T-cell (primary cell): ENCODE measurements at regions not wholly inside any gene's neighbourhood (a gene's known extent, or its start where the extent isn't known, plus 50 kb on each side); places are given as distances from the start of the nearest gene placed in this dataset.

ENCODE experiments used
- ATAC-seq, 4 experiments: fragments of 200-7000 bp in 3 of 4; fragments of 150-1000 bp in 1 of 4; cut with Tn5 transposase; replicated peaks in 1 of 4; 1 replicate in 3 of 4; 2 replicates in 1 of 4; pipeline ENCODE4 v1.10.0; 2021; ENCODE audit warnings: moderate library complexity in 3 of 4, mild to moderate bottlenecking in 2 of 4, moderate number of reproducible peaks in 1 of 4
- CTCF ChIA-PET, 2 donors: fragments of 300-600 bp; sonication (Branson Sonifier 250); formaldehyde crosslinking; loops; one replicate each; lab custom pipeline; 2022; ENCODE audit warnings: antibody characterized with exemption in 2 of 2; lab: Charles Lee
- POLR2A ChIA-PET, 2 donors: fragments of 300-600 bp; sonication (Branson Sonifier 250); formaldehyde crosslinking; loops; one replicate each; lab custom pipeline; 2022; ENCODE audit warnings: antibody characterized with exemption in 2 of 2; lab: Charles Lee
- DNase-seq, 35 experiments: peaks; one replicate each; pipeline versions ENCODE4 v3.0.0 to v3.0.0-alpha.2; 2013 to 2023
- H3K27ac ChIP-seq: one replicate; pipeline ENCODE4 v1.5.1; 2013; ENCODE audit warnings: low read length
- H3K27me3 ChIP-seq, 2 experiments: replicated peaks in 1 of 2; 1 replicate in 1 of 2; 2 replicates in 1 of 2; pipeline versions ENCODE4 v1.6.1 to v1.7.0; 2013; ENCODE audit warnings: low read length in 1 of 2, mixed read lengths in 1 of 2; ENCODE audit not compliant: control insufficient read depth in 2 of 2, insufficient read depth in 2 of 2; ENCODE audit errors: extremely low read depth in 1 of 2
- H3K36me3 ChIP-seq, 2 donors: 1 replicate in 1 of 2; 2 replicates in 1 of 2; pipeline versions ENCODE4 v1.6.1 to v1.7.0; 2013; ENCODE audit warnings: low read length in 1 of 2; ENCODE audit not compliant: control insufficient read depth in 2 of 2, insufficient read depth in 1 of 2; ENCODE audit errors: extremely low read depth in 1 of 2
- H3K4me1 ChIP-seq, 2 experiments: 1 replicate in 1 of 2; 2 replicates in 1 of 2; pipeline versions ENCODE4 v1.6.1 to v1.7.0; 2013; ENCODE audit warnings: low read length in 2 of 2, mixed read lengths in 1 of 2; ENCODE audit not compliant: insufficient read depth in 2 of 2, control insufficient read depth in 1 of 2; ENCODE audit errors: extremely low read depth in 1 of 2
- H3K4me3 ChIP-seq, 2 donors: 1 replicate in 1 of 2; 2 replicates in 1 of 2; pipeline versions ENCODE4 v1.5.1 to v1.7.0; 2013; ENCODE audit warnings: mild to moderate bottlenecking in 2 of 2, low read length in 1 of 2, moderate library complexity in 1 of 2; ENCODE audit not compliant: control insufficient read depth in 1 of 2; ENCODE audit errors: extremely low read depth in 1 of 2
- H3K9me3 ChIP-seq: 2 replicates; pipeline ENCODE4 v1.7.0; 2013
- H3K27ac Mint-ChIP-seq, 2 donors: one replicate each; pipeline ENCODE4 v1.8.0; 2020 to 2021; ENCODE audit warnings: mild to moderate bottlenecking in 2 of 2, mixed read lengths in 2 of 2
- H3K27me3 Mint-ChIP-seq, 2 donors: one replicate each; pipeline ENCODE4 v1.8.0; 2021 to 2022; ENCODE audit warnings: mixed read lengths in 2 of 2
- H3K36me3 Mint-ChIP-seq: one replicate; pipeline ENCODE4 v1.8.0; 2021; ENCODE audit warnings: mixed read lengths
- H3K4me1 Mint-ChIP-seq, 3 donors: one replicate each; pipeline ENCODE4 v1.8.0; 2020 to 2022; ENCODE audit warnings: mixed read lengths in 3 of 3, mild to moderate bottlenecking in 1 of 3
- H3K4me3 Mint-ChIP-seq, 3 donors: one replicate each; pipeline ENCODE4 v1.8.0; 2020 to 2022; ENCODE audit warnings: mild to moderate bottlenecking in 3 of 3, mixed read lengths in 3 of 3, moderate library complexity in 3 of 3
- H3K9me3 Mint-ChIP-seq, 3 donors: one replicate each; pipeline ENCODE4 v1.8.0; 2020 to 2022; ENCODE audit warnings: mixed read lengths in 3 of 3
- WGBS: methylation state at CpG from one replicate; pipeline ENCODE4 v1.1.5; 2013; ENCODE audit warnings: missing lambda C conversion rate; ENCODE audit not compliant: insufficient coverage; 5-methylcytosine and 5-hydroxymethylcytosine counted together

DNA sequence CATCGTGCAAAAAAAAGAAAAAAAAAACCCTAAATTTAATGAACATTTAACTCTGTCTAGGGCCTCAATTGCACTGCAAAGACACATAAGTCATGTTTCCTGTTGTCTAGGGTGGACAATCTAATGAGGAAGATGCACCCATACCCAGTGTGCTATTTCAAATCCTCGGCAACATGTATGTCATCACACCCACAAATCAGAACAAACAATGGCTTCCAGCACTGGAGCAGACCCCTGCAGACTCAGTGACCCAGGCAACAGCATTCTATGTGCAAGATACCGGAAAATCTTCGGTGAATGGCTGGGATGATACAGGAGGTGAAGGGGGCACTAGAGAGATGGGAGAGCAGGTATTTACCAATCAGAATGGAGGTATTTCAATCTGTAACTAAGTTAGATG lies 221.7 kb upstream of the XYLT1 start:
- Histone ChIP-seq H3K9me3 (no peaks in the 10 kb centered on the region), H3K27me3 (peaks cover 0 to 4% of the 10 kb centered on the region in 2 experiments), H3K27ac (no peak overlapping the region), H3K4me1 (no peaks in the 10 kb centered on the region), H3K36me3 (no peaks in the 10 kb centered on the region), H3K4me3 (no peak overlapping the region)
- no peak overlapping the region for H3K4me3 Mint-ChIP-seq
- no peak overlapping the region for H3K27ac Mint-ChIP-seq
- no peak for ATAC-seq
- H3K9me3 Mint-ChIP-seq, result no peaks in the 10 kb centered on the region
- H3K4me1 Mint-ChIP-seq, result no peaks in the 10 kb centered on the region
- POLR2A ChIA-PET, result no interaction called here
- peaks cover 22 to 23% of the 10 kb centered on the region in 2 donors for H3K27me3 Mint-ChIP-seq
- WGBS, result 80% methylated on average over 3 of the region's 4 CpGs
- DNase-seq, result no peak
- CTCF ChIA-PET, result no interaction called here
- H3K36me3 Mint-ChIP-seq, result no peaks in the 10 kb centered on the region

DNA sequence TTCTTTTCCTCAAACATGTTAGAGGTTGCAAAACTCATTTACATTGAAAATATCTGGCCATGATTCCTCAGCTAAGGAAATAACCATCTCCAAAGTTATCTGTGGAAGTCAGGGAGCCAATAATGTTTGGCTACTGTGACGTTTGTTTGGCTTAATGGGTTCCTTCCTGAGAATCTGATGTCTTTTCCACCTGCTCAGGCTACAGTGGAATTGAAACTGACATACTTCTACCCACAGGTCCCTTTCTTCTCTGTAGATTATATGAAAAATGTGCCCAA lies 221.1 kb upstream of the XYLT1 start:
- CTCF ChIA-PET, result interaction anchor here in 1 of 2 donors (0.6 kb wide), 1 partner anchor 1907 kb away, joined by 3 read pairs; no protein-coding TSS in a partner anchor
- no peaks in the 10 kb centered on the region for H3K4me1 Mint-ChIP-seq
- H3K9me3 ChIP-seq, result no peaks in the 10 kb centered on the region
- no peak overlapping the region for H3K4me3 Mint-ChIP-seq
- no peaks in the 10 kb centered on the region for H3K9me3 Mint-ChIP-seq
- no peaks in the 10 kb centered on the region for H3K36me3 ChIP-seq
- H3K27me3 ChIP-seq, result peaks cover 0 to 4% of the 10 kb centered on the region in 2 experiments
- H3K36me3 Mint-ChIP-seq, result no peaks in the 10 kb centered on the region
- H3K27ac Mint-ChIP-seq, result no peak overlapping the region
- DNase-seq, result no peak
- no peak overlapping the region for H3K27ac ChIP-seq
- H3K27me3 Mint-ChIP-seq, result peaks cover 19% of the 10 kb centered on the region in 2 donors
- no peak for ATAC-seq
- WGBS, result no CpG with 5 or more reads among the region's 1 CpG
- H3K4me1 ChIP-seq, result no peaks in the 10 kb centered on the region
- POLR2A ChIA-PET, result no interaction called here
- no peak overlapping the region for H3K4me3 ChIP-seq

DNA sequence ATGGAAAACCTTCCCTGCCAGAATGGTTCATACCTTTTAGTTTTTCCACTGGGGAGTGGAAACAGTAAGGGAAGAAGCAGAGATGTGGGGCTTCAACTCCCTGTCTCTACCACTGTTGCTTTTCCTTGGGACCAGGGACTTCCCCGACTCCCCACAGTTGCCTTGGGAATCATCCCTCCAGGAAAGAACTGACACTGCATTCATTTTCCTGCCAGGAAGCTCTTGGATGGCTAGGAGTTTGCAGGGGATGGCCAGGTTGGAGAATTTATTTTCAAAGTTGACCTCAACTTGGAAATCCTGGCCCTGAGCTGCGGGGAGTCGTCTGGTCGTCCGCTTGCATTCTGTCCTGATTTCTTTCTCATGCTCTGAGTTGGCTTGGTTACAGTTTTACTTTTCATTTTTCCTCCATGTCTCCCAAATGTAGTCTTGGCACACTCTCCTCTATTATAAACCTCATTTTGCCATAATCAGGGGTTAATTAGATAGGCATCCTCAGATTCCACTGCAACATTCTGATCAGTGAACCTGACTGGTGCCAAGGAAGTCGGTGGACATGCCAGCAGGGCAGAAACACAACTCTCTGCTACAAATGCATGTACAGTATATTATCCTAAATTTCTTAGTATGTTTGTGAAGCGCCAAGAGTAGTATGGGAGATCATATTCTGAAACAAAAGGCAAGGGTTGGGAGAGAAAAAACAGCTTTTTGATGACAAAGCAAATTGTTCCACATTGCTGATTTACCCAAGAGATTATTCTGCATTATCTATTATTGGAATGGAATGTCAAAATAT lies 220.5 kb upstream of the XYLT1 start:
- no peaks in the 10 kb centered on the region for H3K36me3 ChIP-seq
- H3K4me1 ChIP-seq, result no peaks in the 10 kb centered on the region
- Mint-ChIP-seq H3K4me1 (no peaks in the 10 kb centered on the region), H3K4me3 (no peak overlapping the region), H3K36me3 (no peaks in the 10 kb centered on the region), H3K27me3 (peaks cover 19 to 20% of the 10 kb centered on the region in 2 donors), H3K27ac (no peak overlapping the region), H3K9me3 (no peaks in the 10 kb centered on the region)
- no peak overlapping the region for H3K4me3 ChIP-seq
- no CpG with 5 or more reads among the region's 7 CpGs for WGBS
- ChIA-PET POLR2A (no interaction called here), CTCF (no interaction called here)
- no peak overlapping the region for H3K27ac ChIP-seq
- no peak for ATAC-seq
- no peaks in the 10 kb centered on the region for H3K9me3 ChIP-seq
- H3K27me3 ChIP-seq, result peaks cover 0 to 4% of the 10 kb centered on the region in 2 experiments
- DNase-seq, result no peak

DNA sequence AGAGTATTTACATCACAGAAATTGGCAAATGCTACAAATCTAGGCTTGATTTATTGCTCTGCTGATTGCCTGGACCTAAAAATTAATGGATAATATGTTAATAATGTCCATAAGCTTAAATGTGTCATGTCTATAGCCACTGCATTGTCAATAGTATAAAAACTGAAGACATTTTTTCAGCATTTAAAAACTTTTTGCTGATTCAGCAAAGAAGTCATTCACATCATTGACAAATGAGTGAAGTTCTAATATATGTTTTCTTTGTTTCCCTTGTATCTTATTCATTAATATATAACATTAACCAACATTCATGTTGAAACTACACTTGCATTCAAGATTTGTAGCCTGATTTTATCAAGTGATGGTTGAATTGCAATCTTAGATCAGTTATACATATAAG lies 214.7 kb upstream of the XYLT1 start:
- no peak overlapping the region for H3K4me3 ChIP-seq
- no peaks in the 10 kb centered on the region for H3K27me3 ChIP-seq
- ChIA-PET CTCF (no interaction called here), POLR2A (no interaction called here)
- no peak overlapping the region for H3K4me3 Mint-ChIP-seq
- peaks cover 0 to 4% (median 0%) of the 10 kb centered on the region in 3 donors for H3K9me3 Mint-ChIP-seq
- H3K27me3 Mint-ChIP-seq, result peaks cover 20 to 25% of the 10 kb centered on the region in 2 donors
- H3K27ac Mint-ChIP-seq, result no peak overlapping the region
- ATAC-seq, result no peak
- H3K27ac ChIP-seq, result no peak overlapping the region
- no peaks in the 10 kb centered on the region for H3K36me3 ChIP-seq
- no peaks in the 10 kb centered on the region for H3K36me3 Mint-ChIP-seq
- H3K4me1 ChIP-seq, result no peaks in the 10 kb centered on the region
- no peaks in the 10 kb centered on the region for H3K9me3 ChIP-seq
- no peaks in the 10 kb centered on the region for H3K4me1 Mint-ChIP-seq
- DNase-seq, result no peak

DNA sequence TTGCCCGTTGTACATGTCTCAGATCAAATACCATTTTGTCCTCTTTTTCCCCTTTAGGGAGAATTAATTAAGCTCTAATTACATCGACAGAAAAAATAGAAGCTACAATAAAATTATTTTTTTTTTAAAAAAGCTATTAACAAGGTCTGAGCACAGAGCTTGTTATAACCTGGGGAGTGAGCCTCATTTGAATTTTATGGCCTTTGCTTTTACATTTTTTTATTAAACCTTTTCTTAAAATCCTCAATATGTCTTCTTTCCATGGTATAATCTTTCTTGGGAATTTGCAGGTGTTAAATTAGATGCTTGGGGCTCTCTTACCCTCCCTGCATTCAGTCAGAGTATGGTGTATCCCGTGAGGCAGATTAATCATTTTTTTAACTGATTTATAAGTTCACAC lies 212.5 kb upstream of the XYLT1 start:
- Histone ChIP-seq H3K4me1 (no peaks in the 10 kb centered on the region), H3K4me3 (no peak overlapping the region), H3K36me3 (no peaks in the 10 kb centered on the region), H3K27me3 (no peaks in the 10 kb centered on the region), H3K27ac (no peak overlapping the region), H3K9me3 (no peaks in the 10 kb centered on the region)
- H3K4me3 Mint-ChIP-seq, result no peak overlapping the region
- H3K4me1 Mint-ChIP-seq, result no peaks in the 10 kb centered on the region
- ChIA-PET POLR2A (no interaction called here), CTCF (no interaction called here)
- H3K9me3 Mint-ChIP-seq, result peaks cover 4 to 14% (median 6%) of the 10 kb centered on the region in 3 donors
- no peak for ATAC-seq
- H3K36me3 Mint-ChIP-seq, result no peaks in the 10 kb centered on the region
- H3K27me3 Mint-ChIP-seq, result peaks cover 17% of the 10 kb centered on the region in 2 donors
- DNase-seq, result no peak
- no CpG with 5 or more reads among the region's 3 CpGs for WGBS
- H3K27ac Mint-ChIP-seq, result no peak overlapping the region

DNA sequence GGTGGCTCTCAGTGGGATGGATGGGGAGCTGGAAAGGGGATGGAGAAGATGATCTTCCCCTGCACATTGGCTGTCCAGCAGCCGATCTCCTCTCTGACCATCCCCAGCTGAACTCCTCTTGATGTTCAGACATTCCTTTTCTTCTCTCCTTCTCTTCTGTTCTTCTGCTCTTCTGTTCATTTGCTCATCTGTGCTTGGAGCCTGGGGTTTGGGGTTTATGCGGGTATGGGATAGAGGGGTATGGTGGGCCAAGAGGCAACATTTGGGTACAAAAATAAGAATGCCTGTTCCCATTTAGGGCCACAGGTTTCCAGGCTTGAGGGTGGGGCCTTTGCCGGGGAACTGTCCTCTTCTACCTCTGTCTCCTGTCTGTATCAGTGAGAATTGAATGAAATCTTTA lies 205.4 kb upstream of the XYLT1 start:
- CTCF ChIA-PET, result no interaction called here
- no CpG with 5 or more reads among the region's 3 CpGs for WGBS
- Histone ChIP-seq H3K27ac (no peak overlapping the region), H3K9me3 (no peaks in the 10 kb centered on the region), H3K4me3 (no peak overlapping the region), H3K27me3 (no peaks in the 10 kb centered on the region), H3K36me3 (no peaks in the 10 kb centered on the region), H3K4me1 (no peaks in the 10 kb centered on the region)
- POLR2A ChIA-PET, result no interaction called here
- H3K27me3 Mint-ChIP-seq, result peaks cover 11 to 19% of the 10 kb centered on the region in 2 donors
- H3K9me3 Mint-ChIP-seq, result peaks cover 4 to 14% (median 6%) of the 10 kb centered on the region in 3 donors
- H3K4me3 Mint-ChIP-seq, result no peak overlapping the region
- ATAC-seq (no peak), DNase-seq (no peak)
- H3K27ac Mint-ChIP-seq, result no peak overlapping the region
- no peaks in the 10 kb centered on the region for H3K36me3 Mint-ChIP-seq
- no peaks in the 10 kb centered on the region for H3K4me1 Mint-ChIP-seq

DNA sequence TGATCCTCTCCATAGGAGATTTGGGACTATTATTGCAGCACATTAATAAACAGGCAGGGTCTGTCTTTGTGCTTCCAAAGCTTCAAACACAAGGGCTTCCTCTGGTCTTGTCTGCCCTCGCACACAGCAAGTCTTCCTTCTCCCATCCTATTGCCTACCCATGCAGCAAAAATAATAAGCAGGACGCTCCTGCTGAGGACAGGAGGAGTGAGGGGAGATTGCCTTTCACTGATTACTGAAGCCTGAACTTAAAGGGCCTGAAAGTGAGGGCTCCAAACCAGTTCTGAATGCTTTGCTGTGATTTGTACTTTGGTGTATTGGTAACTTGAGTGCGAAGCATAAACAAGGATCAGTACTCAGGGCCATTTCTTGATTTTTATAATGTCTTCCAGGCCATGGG lies 197.6 kb upstream of the XYLT1 start:
- H3K27me3 ChIP-seq, result no peaks in the 10 kb centered on the region

More for the DNA sequence above, 197.6 kb upstream of the XYLT1 start:
- CTCF ChIA-PET, result no interaction called here
- no peaks in the 10 kb centered on the region for H3K9me3 Mint-ChIP-seq
- no peak overlapping the region for H3K4me3 Mint-ChIP-seq
- H3K4me3 ChIP-seq, result no peak overlapping the region
- H3K4me1 ChIP-seq, result no peaks in the 10 kb centered on the region
- no peaks in the 10 kb centered on the region for H3K4me1 Mint-ChIP-seq
- ATAC-seq (no peak), DNase-seq (no peak)
- no peaks in the 10 kb centered on the region for H3K9me3 ChIP-seq
- no peaks in the 10 kb centered on the region for H3K36me3 Mint-ChIP-seq
- no peaks in the 10 kb centered on the region for H3K36me3 ChIP-seq
- 80% methylated on average over 1 of the region's 3 CpGs for WGBS
- no peak overlapping the region for H3K27ac ChIP-seq
- H3K27ac Mint-ChIP-seq, result no peak overlapping the region
- POLR2A ChIA-PET, result no interaction called here
- peaks cover 5 to 16% of the 10 kb centered on the region in 2 donors for H3K27me3 Mint-ChIP-seq
